HEK293T (cell line): ENCODE measurements at regions not wholly inside any gene's neighbourhood (a gene's known extent, or its start where the extent isn't known, plus 50 kb on each side); places are given as distances from the start of the nearest gene placed in this dataset.

Experiments used
- FOXM1 ChIP-seq: fragments of 450-650 bp; IDR thresholded peaks from 2 replicates; pipeline ENCODE4 v1.6.1; 2017; ENCODE audit warnings: mild to moderate bottlenecking, borderline replicate concordance
- HDGF ChIP-seq: fragments of 450-650 bp; IDR thresholded peaks from 2 replicates; pipeline ENCODE4 v1.6.1; 2017; ENCODE audit warnings: antibody characterized with exemption, borderline replicate concordance
- SP1 ChIP-seq: fragments of 450-650 bp; IDR thresholded peaks from 2 replicates; pipeline ENCODE4 v1.6.1; 2017

DNA sequence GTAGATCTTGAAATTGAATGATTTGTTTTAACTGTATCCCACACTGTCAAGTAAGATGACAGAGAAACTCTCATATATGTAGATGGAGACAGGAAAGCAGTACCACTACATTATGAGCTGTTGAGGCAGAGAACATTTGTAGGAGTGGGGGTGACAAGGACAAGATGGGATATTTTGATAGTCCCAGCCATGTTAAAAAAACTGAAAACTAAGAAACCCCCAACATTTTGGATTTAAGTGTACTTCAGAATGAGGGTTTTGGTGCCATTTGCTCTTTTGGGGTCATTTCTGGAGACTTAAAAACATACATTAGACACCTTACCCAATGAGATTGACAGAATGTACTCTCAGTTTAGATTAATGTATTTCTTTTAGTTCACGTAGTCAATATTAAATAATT is 149.9 kb upstream of the SLC4A4 start:
- TF ChIP-seq SP1 (no peak), FOXM1 (no peak), HDGF (no peak)
